Gastrocnemius medialis (tissue), 4 donors: ENCODE measurements at regions not wholly inside any gene's neighbourhood (a gene's known extent, or its start where the extent isn't known, plus 50 kb on each side); places are given as distances from the start of the nearest gene placed in this dataset.

Source experiments
- ATAC-seq, 2 donors: fragments of 150-250 bp; one replicate each; pipeline ENCODE4 v1.9.1; 2016
- DNase-seq, 2 donors: peaks; one replicate each; pipeline ENCODE4 v3.0.0-alpha.2; 2019
- H3K27ac ChIP-seq, 4 donors: fragments of 200-600 bp; sonication (generic); 1 replicate in 1 of 4; 2 replicates in 3 of 4; pipeline ENCODE4 v1.5.1; 2016 to 2018; ENCODE audit warnings: mild to moderate bottlenecking in 2 of 4, moderate library complexity in 1 of 4
- H3K27me3 ChIP-seq, 3 donors: fragments of 200-600 bp; sonication (generic) in 2 of 3; 1 replicate in 1 of 3; 2 replicates in 2 of 3; pipeline versions ENCODE4 v1.5.1 to v1.6.0; 2016 to 2019; ENCODE audit warnings: mild to moderate bottlenecking in 1 of 3, moderate library complexity in 1 of 3
- H3K36me3 ChIP-seq, 2 donors: fragments of 200-600 bp; sonication (generic) in 1 of 2; one replicate each; pipeline ENCODE4 v1.5.1; 2017 to 2018
- H3K4me1 ChIP-seq, 2 donors: fragments of 200-600 bp; sonication (generic) in 1 of 2; one replicate each; pipeline ENCODE4 v1.5.1; 2016 to 2017; ENCODE audit warnings: mild to moderate bottlenecking in 2 of 2
- H3K4me3 ChIP-seq, 4 donors: fragments of 200-600 bp; sonication (generic) in 3 of 4; 1 replicate in 1 of 4; 2 replicates in 3 of 4; pipeline ENCODE4 v1.5.1; 2016 to 2019; ENCODE audit warnings: mild to moderate bottlenecking in 2 of 4
- H3K9me3 ChIP-seq, 3 donors: fragments of 200-600 bp; sonication (generic) in 2 of 3; 1 replicate in 1 of 3; 2 replicates in 2 of 3; pipeline ENCODE4 v1.5.1; 2016 to 2019
- POLR2A ChIP-seq, 2 donors: fragments of 450-650 bp; IDR thresholded peaks; one replicate each; pipeline ENCODE4 v1.6.1; 2017; ENCODE audit warnings: antibody characterized with exemption in 2 of 2, mild to moderate bottlenecking in 2 of 2, moderate library complexity in 2 of 2
- in situ Hi-C, 4 donors: fragments of 200-750 bp; cut with MboI; loops; one replicate each; pipeline versions ENCODE4 v1.15.0 to v1.8.0; 2017; ENCODE audit warnings: low sequenced_read_pairs in 4 of 4
- intact Hi-C: fragments of 100-400 bp; cut with DNase I; formaldehyde crosslinking; loops from one replicate; pipeline ENCODE4 v1.15.1; 2023; ENCODE audit warnings: low total_unique reads
- TF ChIP-seq, protein P1 (sequence below), 5 experiments: fragments of 450-650 bp in 3 of 5; fragments of 200-600 bp in 2 of 5; sonication (generic) in 2 of 5; IDR thresholded peaks in 4 of 5; conservative IDR thresholded peaks in 1 of 5; 1 replicate in 4 of 5; 2 replicates in 1 of 5; pipeline ENCODE4 v1.5.1; 2016 to 2019; ENCODE audit warnings: antibody characterized with exemption in 5 of 5, mild to moderate bottlenecking in 3 of 5, moderate library complexity in 3 of 5

DNA sequence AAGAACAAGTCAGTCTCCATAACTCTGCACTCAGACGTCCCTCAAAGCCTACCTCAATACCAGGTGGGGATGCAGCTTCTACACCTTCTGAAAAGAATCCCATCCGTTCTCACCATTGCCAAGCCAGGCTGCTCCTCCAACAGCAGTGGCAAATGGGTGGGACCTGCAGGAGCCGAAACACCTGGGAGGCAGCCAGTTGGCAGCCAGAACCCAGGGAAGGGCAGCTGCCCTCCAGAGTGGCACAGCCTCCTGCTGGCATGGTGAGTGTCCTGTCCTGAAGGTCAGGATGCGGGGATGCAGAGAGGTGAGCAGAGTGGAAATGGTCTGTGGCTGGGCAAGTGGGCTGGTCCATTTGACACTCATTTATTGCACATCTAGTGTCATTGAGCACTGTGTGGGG, 210.6 kb upstream of the CDH4 start:
- intact Hi-C loops = no loop called here
- Histone ChIP-seq H3K36me3 (no peaks in the 10 kb centered on the region), H3K4me3 (no peak overlapping the region), H3K4me1 (no peaks in the 10 kb centered on the region), H3K27ac (no peak overlapping the region), H3K27me3 (no peaks in the 10 kb centered on the region), H3K9me3 (no peaks in the 10 kb centered on the region)
- DNase-seq (no peak), ATAC-seq (no peak)
- TF ChIP-seq POLR2A (IDR thresholded peaks at IDR 0.05) = no peak
- TF ChIP-seq, protein P1, sequence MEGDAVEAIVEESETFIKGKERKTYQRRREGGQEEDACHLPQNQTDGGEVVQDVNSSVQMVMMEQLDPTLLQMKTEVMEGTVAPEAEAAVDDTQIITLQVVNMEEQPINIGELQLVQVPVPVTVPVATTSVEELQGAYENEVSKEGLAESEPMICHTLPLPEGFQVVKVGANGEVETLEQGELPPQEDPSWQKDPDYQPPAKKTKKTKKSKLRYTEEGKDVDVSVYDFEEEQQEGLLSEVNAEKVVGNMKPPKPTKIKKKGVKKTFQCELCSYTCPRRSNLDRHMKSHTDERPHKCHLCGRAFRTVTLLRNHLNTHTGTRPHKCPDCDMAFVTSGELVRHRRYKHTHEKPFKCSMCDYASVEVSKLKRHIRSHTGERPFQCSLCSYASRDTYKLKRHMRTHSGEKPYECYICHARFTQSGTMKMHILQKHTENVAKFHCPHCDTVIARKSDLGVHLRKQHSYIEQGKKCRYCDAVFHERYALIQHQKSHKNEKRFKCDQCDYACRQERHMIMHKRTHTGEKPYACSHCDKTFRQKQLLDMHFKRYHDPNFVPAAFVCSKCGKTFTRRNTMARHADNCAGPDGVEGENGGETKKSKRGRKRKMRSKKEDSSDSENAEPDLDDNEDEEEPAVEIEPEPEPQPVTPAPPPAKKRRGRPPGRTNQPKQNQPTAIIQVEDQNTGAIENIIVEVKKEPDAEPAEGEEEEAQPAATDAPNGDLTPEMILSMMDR (IDR thresholded peaks at IDR 0.05 in 4 of 5, conservative IDR thresholded peaks at IDR 0.05 in 1 of 5) = no peak
- in situ Hi-C loops = no loop called here

DNA sequence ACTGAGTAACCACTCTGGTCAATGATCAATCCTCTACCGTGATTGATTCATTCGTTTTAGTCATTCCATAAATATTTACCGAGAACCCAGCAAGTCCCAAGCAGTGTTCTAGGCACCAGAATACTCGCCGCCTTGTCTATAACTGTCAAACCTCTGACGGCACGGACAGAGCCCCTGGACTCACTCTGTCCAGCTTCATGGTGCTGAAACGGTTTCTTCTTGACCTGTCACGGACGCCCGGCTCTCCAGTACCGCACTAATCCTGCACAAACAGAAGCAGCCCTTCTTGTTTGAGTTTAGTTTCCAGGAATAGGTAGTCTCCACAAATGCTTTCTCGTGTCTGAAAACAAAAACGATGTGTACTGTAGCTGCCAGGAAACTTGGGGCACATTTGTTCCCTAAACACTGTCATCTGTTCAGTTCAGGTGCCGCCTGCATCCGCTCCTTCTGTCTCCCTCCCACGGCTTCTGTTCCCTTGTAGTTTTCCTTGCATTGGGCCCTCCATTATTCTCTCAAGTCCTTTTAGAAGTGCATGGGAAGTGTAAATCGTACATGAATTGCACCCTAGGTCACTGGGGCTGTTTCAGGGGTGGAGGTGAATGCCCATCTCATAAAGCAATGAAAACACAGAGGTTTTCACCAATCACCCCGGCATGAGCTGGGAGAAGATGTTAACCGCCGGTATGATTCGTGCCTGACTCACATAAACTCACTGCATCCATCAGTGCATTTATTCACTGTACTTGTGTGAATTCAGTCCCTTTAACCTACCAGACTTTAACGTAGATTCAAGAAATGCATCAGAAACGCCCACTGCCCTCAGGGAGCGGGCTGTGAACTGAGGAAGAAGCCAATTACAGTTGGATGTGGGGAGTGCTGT, 209.3 kb upstream of the CDH4 start:
- Histone ChIP-seq H3K27me3 (no peaks in the 10 kb centered on the region), H3K4me1 (no peaks in the 10 kb centered on the region), H3K4me3 (no peak overlapping the region), H3K9me3 (no peaks in the 10 kb centered on the region), H3K36me3 (no peaks in the 10 kb centered on the region), H3K27ac (no peak overlapping the region)
- ATAC-seq (no peak), DNase-seq (no peak)
- intact Hi-C loops (no loop called here), in situ Hi-C loops (no loop called here)
- no peak for TF ChIP-seq POLR2A (IDR thresholded peaks at IDR 0.05)
- TF ChIP-seq, protein P1 (IDR thresholded peaks at IDR 0.05 in 4 of 5, conservative IDR thresholded peaks at IDR 0.05 in 1 of 5) = no peak

DNA sequence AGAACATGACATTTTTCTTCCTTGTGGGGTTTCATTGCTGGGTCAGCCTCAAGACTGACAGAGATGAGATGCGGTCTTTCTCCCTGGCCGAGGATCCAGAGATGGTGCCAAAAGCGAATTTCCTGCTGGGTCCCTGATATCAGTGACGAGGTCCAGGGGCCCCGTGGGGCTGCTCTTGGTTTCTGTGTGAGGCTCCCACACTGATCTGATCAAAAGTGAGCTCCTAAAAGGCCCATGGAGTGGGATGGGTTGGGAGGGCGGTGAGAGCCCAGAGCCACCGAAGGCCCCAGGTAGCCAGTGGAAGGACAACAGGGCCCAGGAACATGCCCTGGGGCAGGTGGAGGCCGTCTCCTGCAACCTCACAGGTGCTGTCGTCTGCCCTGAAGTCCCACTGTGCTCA, 208.4 kb upstream of the CDH4 start:
- DNase-seq = no peak
- Histone ChIP-seq H3K36me3 (no peaks in the 10 kb centered on the region), H3K27ac (no peak overlapping the region), H3K4me1 (no peaks in the 10 kb centered on the region), H3K27me3 (no peaks in the 10 kb centered on the region), H3K4me3 (no peak overlapping the region), H3K9me3 (no peaks in the 10 kb centered on the region)
- in situ Hi-C loops (no loop called here), intact Hi-C loops (no loop called here)
- no peak for TF ChIP-seq POLR2A (IDR thresholded peaks at IDR 0.05)
- TF ChIP-seq, protein P1 (IDR thresholded peaks at IDR 0.05 in 4 of 5, conservative IDR thresholded peaks at IDR 0.05 in 1 of 5) = no peak
- ATAC-seq = no peak

DNA sequence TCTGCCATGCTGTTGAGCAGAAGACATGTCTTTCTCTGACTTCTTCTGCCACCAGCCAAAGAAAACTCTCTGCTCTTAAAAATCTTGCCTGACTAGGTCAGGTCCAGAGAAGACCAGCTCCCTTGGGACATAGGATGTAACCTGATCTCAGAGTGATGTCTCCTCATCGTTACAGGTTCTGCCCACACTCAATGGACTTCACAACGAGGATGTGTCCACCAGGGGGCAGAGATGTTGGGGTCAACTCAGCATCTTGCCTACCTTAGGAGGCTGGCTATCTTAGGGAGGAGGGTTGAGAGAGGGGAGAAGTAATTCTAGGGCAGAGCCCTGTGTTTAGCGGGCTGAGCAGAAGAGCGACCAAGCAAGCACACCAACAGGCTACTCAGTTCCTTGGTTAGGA, 207.6 kb upstream of the CDH4 start:
- no peaks in the 10 kb centered on the region for H3K36me3 ChIP-seq
- H3K27ac ChIP-seq = no peak overlapping the region
- no peak overlapping the region for H3K4me3 ChIP-seq
- H3K4me1 ChIP-seq = no peaks in the 10 kb centered on the region
- no peak for ATAC-seq
- in situ Hi-C loops (no loop called here), intact Hi-C loops (no loop called here)
- H3K9me3 ChIP-seq = no peaks in the 10 kb centered on the region
- H3K27me3 ChIP-seq = no peaks in the 10 kb centered on the region
- TF ChIP-seq, protein P1 (IDR thresholded peaks at IDR 0.05 in 4 of 5, conservative IDR thresholded peaks at IDR 0.05 in 1 of 5) = no peak
- TF ChIP-seq POLR2A (IDR thresholded peaks at IDR 0.05) = no peak
- no peak for DNase-seq
